PC-9 (cell line): ENCODE measurements at regions not wholly inside any gene's neighbourhood (a gene's known extent, or its start where the extent isn't known, plus 50 kb on each side); places are given as distances from the start of the nearest gene placed in this dataset.

Source experiments
- CTCF ChIP-seq: fragments of 200-600 bp; sonication (generic); conservative IDR thresholded peaks from 2 replicates; pipeline ENCODE4 v1.6.1; 2017; ENCODE audit warnings: mixed run types, antibody characterized with exemption, mild to moderate bottlenecking, moderate library complexity
- EZH2 ChIP-seq: fragments of 200-600 bp; sonication (generic); IDR thresholded peaks from 2 replicates; pipeline ENCODE4 v1.8.0; 2017; ENCODE audit warnings: antibody characterized with exemption, low read depth

- TF ChIP-seq EZH2 (no peak), CTCF (no peak)
Measured at GRCh38 chr13:18921063-18921462, 260.6 kb downstream of the TUBA3C start.
